ENCODE measurements at regions not wholly inside any gene's neighbourhood (a gene's known extent, or its start where the extent isn't known, plus 50 kb on each side); places are given as distances from the start of the nearest gene placed in this dataset.
A peak's percentile ranks its signal among the peaks of the same experiment; 100 is the strongest.

- DNase-seq (ENCODE audit: low spot score in 2 of 2): no peak
- intact Hi-C loops (cut with DNase I; ENCODE audit: low total_unique reads): no loop called here
- 94 to 95% methylated on average over 3 of the region's 3 CpGs for WGBS, 2 donors
- TF ChIP-seq POLR2A (IDR thresholded peaks at IDR 0.05): no peak
- TF ChIP-seq, protein P1, sequence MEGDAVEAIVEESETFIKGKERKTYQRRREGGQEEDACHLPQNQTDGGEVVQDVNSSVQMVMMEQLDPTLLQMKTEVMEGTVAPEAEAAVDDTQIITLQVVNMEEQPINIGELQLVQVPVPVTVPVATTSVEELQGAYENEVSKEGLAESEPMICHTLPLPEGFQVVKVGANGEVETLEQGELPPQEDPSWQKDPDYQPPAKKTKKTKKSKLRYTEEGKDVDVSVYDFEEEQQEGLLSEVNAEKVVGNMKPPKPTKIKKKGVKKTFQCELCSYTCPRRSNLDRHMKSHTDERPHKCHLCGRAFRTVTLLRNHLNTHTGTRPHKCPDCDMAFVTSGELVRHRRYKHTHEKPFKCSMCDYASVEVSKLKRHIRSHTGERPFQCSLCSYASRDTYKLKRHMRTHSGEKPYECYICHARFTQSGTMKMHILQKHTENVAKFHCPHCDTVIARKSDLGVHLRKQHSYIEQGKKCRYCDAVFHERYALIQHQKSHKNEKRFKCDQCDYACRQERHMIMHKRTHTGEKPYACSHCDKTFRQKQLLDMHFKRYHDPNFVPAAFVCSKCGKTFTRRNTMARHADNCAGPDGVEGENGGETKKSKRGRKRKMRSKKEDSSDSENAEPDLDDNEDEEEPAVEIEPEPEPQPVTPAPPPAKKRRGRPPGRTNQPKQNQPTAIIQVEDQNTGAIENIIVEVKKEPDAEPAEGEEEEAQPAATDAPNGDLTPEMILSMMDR (IDR thresholded peaks at IDR 0.05): no peak
- no peak overlapping the region for H3K4me3 ChIP-seq (ENCODE audit: low read depth, poor library complexity, severe bottlenecking)
Measured at GRCh38 chr11:70024773-70025045, 53.4 kb upstream of the ANO1 start.

- DNase-seq (ENCODE audit: low spot score in 2 of 2): no peak
- intact Hi-C loops (cut with DNase I; ENCODE audit: low total_unique reads): no loop called here
- H3K4me3 ChIP-seq (ENCODE audit: low read depth, poor library complexity, severe bottlenecking): no peak overlapping the region
- TF ChIP-seq POLR2A (IDR thresholded peaks at IDR 0.05): no peak
- TF ChIP-seq, protein P1 (IDR thresholded peaks at IDR 0.05): peak in 1 of 3 donors; percentile 42
- 94 to 96% methylated on average over 3 of the region's 3 CpGs for WGBS, 2 donors
Measured at GRCh38 chr11:70025308-70025707, 52.8 kb upstream of the ANO1 start.

DNA sequence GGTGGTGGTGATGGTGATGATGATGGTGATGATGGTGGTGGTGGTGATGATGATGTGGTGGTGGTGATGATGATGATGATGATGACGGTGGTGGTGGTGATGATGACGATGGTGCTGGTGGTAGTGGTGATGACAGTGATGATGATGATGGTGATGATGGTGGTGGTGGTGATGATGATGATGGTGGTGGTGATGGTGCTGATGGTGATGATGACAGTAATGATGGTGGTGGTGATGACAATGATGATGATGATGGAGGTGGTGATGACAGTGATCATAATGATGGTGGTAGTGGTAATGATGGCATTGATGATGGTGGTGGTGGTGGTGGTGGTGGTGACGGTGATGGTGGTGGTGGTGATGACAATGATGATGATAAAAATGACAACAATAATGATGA, 52.1 kb upstream of the ANO1 start:
- DNase-seq (ENCODE audit: low spot score in 2 of 2): peak in 1 of 2 donors; percentile 13
- H3K4me3 ChIP-seq (ENCODE audit: low read depth, poor library complexity, severe bottlenecking): no peak overlapping the region
- TF ChIP-seq POLR2A (IDR thresholded peaks at IDR 0.05): no peak
- TF ChIP-seq, protein P1 (IDR thresholded peaks at IDR 0.05): no peak
- intact Hi-C loops (cut with DNase I; ENCODE audit: low total_unique reads): no loop called here
- 92 to 94% methylated on average over 3 of the region's 3 CpGs for WGBS, 2 donors

- DNase-seq (ENCODE audit: low spot score in 2 of 2): peak in 1 of 2 donors; percentile 39
- no peak overlapping the region for H3K4me3 ChIP-seq (ENCODE audit: low read depth, poor library complexity, severe bottlenecking)
- intact Hi-C loops (cut with DNase I; ENCODE audit: low total_unique reads): no loop called here
- 88 to 93% methylated on average over 5 of the region's 5 CpGs for WGBS, 2 donors
- TF ChIP-seq, protein P1 (IDR thresholded peaks at IDR 0.05): no peak
- no peak for TF ChIP-seq POLR2A (IDR thresholded peaks at IDR 0.05)
Measured at GRCh38 chr11:70026726-70027125, 51.4 kb upstream of the ANO1 start.

DNA sequence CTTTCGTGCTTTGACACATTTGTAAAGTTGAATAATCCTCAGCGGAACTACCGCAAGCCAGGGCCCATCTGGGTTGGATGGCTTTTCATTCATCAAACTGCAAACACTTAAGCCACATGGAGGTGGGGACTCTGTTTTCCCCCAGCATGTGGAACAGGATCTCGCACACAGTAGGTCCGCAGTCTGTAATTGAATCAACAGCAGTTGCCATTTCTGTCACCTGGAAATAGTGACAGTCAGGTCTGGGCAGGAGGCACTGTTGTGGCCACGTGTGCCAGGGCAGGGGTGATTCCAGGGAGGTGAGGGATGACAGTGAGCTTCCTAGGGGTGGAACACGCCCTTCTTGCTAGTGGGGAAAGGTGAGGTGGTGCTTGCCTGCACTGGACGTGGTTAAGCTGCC, 50.7 kb upstream of the ANO1 start:
- intact Hi-C loops (cut with DNase I; ENCODE audit: low total_unique reads): no loop called here
- TF ChIP-seq, protein P1 (IDR thresholded peaks at IDR 0.05): no peak
- peak in 1 of 2 donors; percentile 70 for DNase-seq (ENCODE audit: low spot score in 2 of 2)
- no peak overlapping the region for H3K4me3 ChIP-seq (ENCODE audit: low read depth, poor library complexity, severe bottlenecking)
- WGBS, 2 donors: 71 to 79% methylated on average over 8 of the region's 8 CpGs

- intact Hi-C loops (cut with DNase I; ENCODE audit: low total_unique reads): no loop called here
- no peak overlapping the region for H3K4me3 ChIP-seq (ENCODE audit: low read depth, poor library complexity, severe bottlenecking)
- TF ChIP-seq, protein P1 (IDR thresholded peaks at IDR 0.05): no peak
- TF ChIP-seq POLR2A (IDR thresholded peaks at IDR 0.05): no peak
- peak in 1 of 2 donors; percentile 67 for DNase-seq (ENCODE audit: low spot score in 2 of 2)
- WGBS, 2 donors: 83 to 93% methylated on average over 12 of the region's 12 CpGs
Measured at GRCh38 chr11:70028147-70028855, 49.8 kb upstream of the ANO1 start.
